Right atrium auricular region (tissue), 2 donors: ENCODE measurements at regions not wholly inside any gene's neighbourhood (a gene's known extent, or its start where the extent isn't known, plus 50 kb on each side); places are given as distances from the start of the nearest gene placed in this dataset.

Experiments used
- DNase-seq: peaks from one replicate; pipeline ENCODE4 v3.0.0-alpha.2; 2019; ENCODE audit warnings: low spot score
- H3K27ac ChIP-seq, 2 donors: fragments of 200-600 bp; sonication (generic); 1 replicate in 1 of 2; 2 replicates in 1 of 2; pipeline ENCODE4 v1.5.1; 2016 to 2019
- H3K27me3 ChIP-seq, 2 donors: fragments of 200-600 bp; sonication (generic); one replicate each; pipeline versions ENCODE4 v1.5.1 to v1.6.0; 2017 to 2019
- H3K36me3 ChIP-seq: fragments of 200-600 bp; sonication (generic); one replicate; pipeline ENCODE4 v1.5.1; 2016
- H3K4me1 ChIP-seq, 2 donors: fragments of 200-600 bp; sonication (generic); one replicate each; pipeline versions ENCODE4 v1.5.1 to v1.6.0; 2017 to 2019
- H3K4me3 ChIP-seq, 2 donors: fragments of 200-600 bp; sonication (generic); 1 replicate in 1 of 2; 2 replicates in 1 of 2; pipeline ENCODE4 v1.5.1; 2017 to 2019; ENCODE audit warnings: mild to moderate bottlenecking in 1 of 2, moderate library complexity in 1 of 2
- H3K9me3 ChIP-seq, 2 donors: fragments of 200-600 bp; sonication (generic); one replicate each; pipeline ENCODE4 v1.5.1; 2019
- TF ChIP-seq, protein P1 (sequence below), 2 donors: fragments of 200-600 bp; sonication (generic); IDR thresholded peaks; one replicate each; pipeline ENCODE4 v1.5.1; 2019; ENCODE audit warnings: antibody characterized with exemption in 2 of 2

GRCh38 chr3:56997675-56998074 lies 62.8 kb upstream of the SPATA12 start:
- Histone ChIP-seq H3K27ac (no peak overlapping the region), H3K36me3 (no peaks in the 10 kb centered on the region), H3K4me3 (no peak overlapping the region), H3K9me3 (no peaks in the 10 kb centered on the region), H3K27me3 (no peaks in the 10 kb centered on the region), H3K4me1 (peaks cover 0 to 15% of the 10 kb centered on the region in 2 donors)
- DNase-seq = no peak
- TF ChIP-seq, protein P1, sequence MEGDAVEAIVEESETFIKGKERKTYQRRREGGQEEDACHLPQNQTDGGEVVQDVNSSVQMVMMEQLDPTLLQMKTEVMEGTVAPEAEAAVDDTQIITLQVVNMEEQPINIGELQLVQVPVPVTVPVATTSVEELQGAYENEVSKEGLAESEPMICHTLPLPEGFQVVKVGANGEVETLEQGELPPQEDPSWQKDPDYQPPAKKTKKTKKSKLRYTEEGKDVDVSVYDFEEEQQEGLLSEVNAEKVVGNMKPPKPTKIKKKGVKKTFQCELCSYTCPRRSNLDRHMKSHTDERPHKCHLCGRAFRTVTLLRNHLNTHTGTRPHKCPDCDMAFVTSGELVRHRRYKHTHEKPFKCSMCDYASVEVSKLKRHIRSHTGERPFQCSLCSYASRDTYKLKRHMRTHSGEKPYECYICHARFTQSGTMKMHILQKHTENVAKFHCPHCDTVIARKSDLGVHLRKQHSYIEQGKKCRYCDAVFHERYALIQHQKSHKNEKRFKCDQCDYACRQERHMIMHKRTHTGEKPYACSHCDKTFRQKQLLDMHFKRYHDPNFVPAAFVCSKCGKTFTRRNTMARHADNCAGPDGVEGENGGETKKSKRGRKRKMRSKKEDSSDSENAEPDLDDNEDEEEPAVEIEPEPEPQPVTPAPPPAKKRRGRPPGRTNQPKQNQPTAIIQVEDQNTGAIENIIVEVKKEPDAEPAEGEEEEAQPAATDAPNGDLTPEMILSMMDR (IDR thresholded peaks at IDR 0.05) = no peak

DNA sequence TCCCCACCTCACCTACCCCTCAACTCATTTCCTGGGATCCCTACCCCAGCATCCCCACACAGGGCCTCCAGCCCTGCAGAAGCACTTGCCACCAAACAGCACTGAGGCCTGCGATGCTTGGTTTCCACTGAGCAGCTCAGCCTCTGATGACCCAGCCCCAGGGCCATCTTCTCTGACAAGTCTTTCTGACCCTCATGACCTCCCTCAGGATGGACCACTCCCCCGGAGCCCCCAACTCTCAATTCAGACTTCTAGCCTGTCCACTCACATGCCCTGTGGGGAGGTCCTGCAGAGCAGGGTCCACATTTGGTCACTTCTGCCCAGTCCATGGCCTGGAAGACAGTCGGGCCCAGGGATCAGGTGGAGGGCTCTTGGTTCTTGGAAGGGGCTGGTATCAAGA lies 63.4 kb upstream of the SPATA12 start:
- H3K9me3 ChIP-seq = no peaks in the 10 kb centered on the region
- no peak overlapping the region for H3K27ac ChIP-seq
- H3K4me1 ChIP-seq = peaks cover 0 to 15% of the 10 kb centered on the region in 2 donors
- TF ChIP-seq, protein P1 (IDR thresholded peaks at IDR 0.05) = no peak
- DNase-seq = no peak
- H3K36me3 ChIP-seq = no peaks in the 10 kb centered on the region
- H3K4me3 ChIP-seq = no peak overlapping the region
- no peaks in the 10 kb centered on the region for H3K27me3 ChIP-seq

GRCh38 chr3:56994391-56994790 lies 66.1 kb upstream of the SPATA12 start:
- Histone ChIP-seq H3K36me3 (no peaks in the 10 kb centered on the region), H3K27ac (no peak overlapping the region), H3K27me3 (no peaks in the 10 kb centered on the region), H3K9me3 (no peaks in the 10 kb centered on the region), H3K4me3 (no peak overlapping the region), H3K4me1 (peaks cover 0 to 21% of the 10 kb centered on the region in 2 donors)
- TF ChIP-seq, protein P1 (IDR thresholded peaks at IDR 0.05) = no peak
- DNase-seq = no peak

GRCh38 chr3:56990641-56991015 lies 69.8 kb upstream of the SPATA12 start:
- H3K27me3 ChIP-seq = no peaks in the 10 kb centered on the region
- no peak overlapping the region for H3K4me3 ChIP-seq
- peaks cover 0 to 30% of the 10 kb centered on the region in 2 donors for H3K4me1 ChIP-seq
- no peaks in the 10 kb centered on the region for H3K36me3 ChIP-seq
- H3K9me3 ChIP-seq = no peaks in the 10 kb centered on the region
- TF ChIP-seq, protein P1 (IDR thresholded peaks at IDR 0.05) = no peak
- no peak overlapping the region for H3K27ac ChIP-seq
- no peak for DNase-seq

- H3K27ac ChIP-seq = no peak overlapping the region
- TF ChIP-seq, protein P1 (IDR thresholded peaks at IDR 0.05) = no peak
- DNase-seq = no peak
These were observed 70.4 kb upstream of the SPATA12 start for GRCh38 chr3:56989977-56990640.

More at GRCh38 chr3:56989977-56990640, 70.4 kb upstream of the SPATA12 start:
- no peak overlapping the region for H3K4me3 ChIP-seq
- H3K9me3 ChIP-seq = no peaks in the 10 kb centered on the region
- no peaks in the 10 kb centered on the region for H3K27me3 ChIP-seq
- peaks cover 0 to 36% of the 10 kb centered on the region in 2 donors for H3K4me1 ChIP-seq
- H3K36me3 ChIP-seq = no peaks in the 10 kb centered on the region
